ENCODE measurements at regions not wholly inside any gene's neighbourhood (a gene's known extent, or its start where the extent isn't known, plus 50 kb on each side); places are given as distances from the start of the nearest gene placed in this dataset.

DNA sequence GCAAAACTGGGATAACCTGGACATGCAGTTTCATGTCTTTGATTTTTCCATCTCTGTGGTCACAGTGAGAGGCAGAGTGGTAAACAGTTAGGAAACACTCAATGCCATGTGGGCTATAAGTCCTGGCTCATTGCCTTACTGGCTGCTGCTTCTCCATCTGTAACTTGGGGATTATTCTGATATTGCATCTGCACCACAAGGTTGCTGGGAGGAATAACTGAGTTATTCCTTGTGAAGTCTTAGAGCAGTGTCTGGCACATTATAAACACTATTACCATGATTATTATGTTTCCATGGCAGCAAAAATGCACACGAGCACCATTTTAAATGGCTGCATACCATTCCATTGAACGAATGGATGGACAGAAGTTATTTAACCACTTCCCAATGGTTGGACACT is 111.7 kb upstream of the CDH5 start (continued):
- TF ChIP-seq, protein P1, sequence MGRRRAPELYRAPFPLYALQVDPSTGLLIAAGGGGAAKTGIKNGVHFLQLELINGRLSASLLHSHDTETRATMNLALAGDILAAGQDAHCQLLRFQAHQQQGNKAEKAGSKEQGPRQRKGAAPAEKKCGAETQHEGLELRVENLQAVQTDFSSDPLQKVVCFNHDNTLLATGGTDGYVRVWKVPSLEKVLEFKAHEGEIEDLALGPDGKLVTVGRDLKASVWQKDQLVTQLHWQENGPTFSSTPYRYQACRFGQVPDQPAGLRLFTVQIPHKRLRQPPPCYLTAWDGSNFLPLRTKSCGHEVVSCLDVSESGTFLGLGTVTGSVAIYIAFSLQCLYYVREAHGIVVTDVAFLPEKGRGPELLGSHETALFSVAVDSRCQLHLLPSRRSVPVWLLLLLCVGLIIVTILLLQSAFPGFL (CRISPR knock-in tag; IDR thresholded peaks at IDR 0.05), result no peak

DNA sequence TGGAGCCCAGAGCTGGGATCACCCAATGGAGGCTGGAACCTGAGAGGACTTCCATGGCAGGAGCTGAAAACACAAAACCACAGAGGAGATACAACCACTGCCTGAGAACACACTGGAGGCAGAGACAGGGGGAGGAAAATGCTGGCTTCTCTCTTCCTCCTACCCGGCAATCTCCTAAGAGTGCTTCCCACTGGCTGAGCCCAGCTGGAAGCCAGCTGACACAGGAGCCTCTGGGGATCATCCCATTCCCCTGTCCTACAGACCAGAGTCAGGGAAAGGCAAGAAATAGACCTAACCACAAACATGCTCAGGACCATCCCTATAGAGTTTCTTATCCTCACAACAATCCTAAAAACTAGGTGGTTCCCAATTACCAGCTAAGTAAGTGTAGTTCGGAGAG is 112.4 kb upstream of the CDH5 start:
- Histone ChIP-seq H3K79me2 (ENCODE audit: insufficient read depth, low read length) (no peaks in the 10 kb centered on the region), H3K4me3 (replicated peaks in 1 of 3; ENCODE audit: insufficient read depth in 1 of 3, low read depth in 2 of 3, low read length in 3 of 3) (no peak overlapping the region), H3K4me2 (ENCODE audit: low read depth, low read length) (no peak overlapping the region), H3K9ac (ENCODE audit: insufficient read depth, low read depth, low read length) (no peak overlapping the region), H2AFZ (ENCODE audit: low read length) (no peak overlapping the region), H3K4me1 (ENCODE audit: insufficient read depth, low read length) (no peaks in the 10 kb centered on the region), H3K27ac (ENCODE audit: extremely low read length, insufficient read depth, low read length) (no peak overlapping the region), H3K9me3 (ENCODE audit: low read length) (no peaks in the 10 kb centered on the region), H3K36me3 (replicated peaks in 1 of 2; ENCODE audit: control insufficient read depth in 1 of 2, insufficient read depth in 2 of 2, low read length in 2 of 2) (no peaks in the 10 kb centered on the region), H3K27me3 (ENCODE audit: control insufficient read depth in 1 of 2, insufficient read depth in 2 of 2, low read length in 2 of 2) (peaks cover 2 to 25% of the 10 kb centered on the region in 2 experiments; a peak in 3 of 5 replicates), H4K20me1 (ENCODE audit: insufficient read depth, low read length) (no peaks in the 10 kb centered on the region)
- ATAC-seq, result no peak
- ChIA-PET CTCF (ENCODE audit: low intra/inter-chr PET ratio, low total read pairs) (no interaction called here), POLR2A (no interaction called here)
- intact Hi-C loops (cut with micrococcal nuclease; ENCODE audit: unreplicated experiment) (no loop called here), in situ Hi-C loops (cut with HindIII; ENCODE audit: extremely low pct_ligation_motif_present, low pct_unique_long_range_greater_than_20kb) (no loop called here)
- 2% methylated on average over 2 of the region's 2 CpGs for WGBS (ENCODE audit: low lambda C conversion rate)
- TF ChIP-seq KDM2A (CRISPR knock-in tag; IDR thresholded peaks at IDR 0.05; ENCODE audit: borderline replicate concordance, low read depth), result no peak
- TF ChIP-seq MLLT10 (CRISPR knock-in tag; IDR thresholded peaks at IDR 0.05), result no peak
- no TSS peak for BruUV-seq (replicated peaks)
- FAIRE-seq, result no peak
- no peak for DNase-seq (ENCODE audit: low spot score)

DNA sequence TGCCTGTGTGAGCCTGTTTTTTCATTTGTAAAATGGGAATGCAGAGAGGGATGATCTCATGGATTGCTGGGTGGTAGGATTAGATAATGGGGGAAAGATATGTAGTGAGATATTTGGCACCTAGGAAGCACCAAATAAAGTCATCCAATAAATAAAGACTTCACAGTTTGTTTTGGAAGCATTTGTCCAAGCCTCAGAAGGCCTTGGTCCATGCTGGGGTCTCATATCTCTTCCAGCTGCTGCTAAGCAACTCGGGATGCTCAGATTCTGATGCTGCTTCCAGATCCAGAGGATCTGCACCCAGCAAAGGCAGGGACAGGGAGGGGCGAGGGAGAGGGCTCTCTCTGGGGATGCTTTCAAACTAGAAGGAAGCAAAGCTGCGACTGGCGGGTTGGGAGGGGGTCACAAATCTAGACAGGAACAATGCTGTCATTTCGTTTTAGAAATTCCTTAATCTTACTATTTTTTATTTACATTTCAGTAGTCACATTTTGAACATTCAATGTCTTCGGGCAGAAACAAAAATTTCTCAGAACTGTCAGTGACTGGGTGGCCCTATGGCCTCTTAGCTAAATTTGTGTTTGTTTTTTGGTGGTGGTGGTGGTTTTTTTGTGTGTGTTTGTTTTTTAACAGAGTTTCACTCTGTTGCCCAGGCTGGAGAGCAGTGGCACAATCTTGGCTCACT is 114.9 kb upstream of the CDH5 start:
- H3K4me1 ChIP-seq (ENCODE audit: insufficient read depth, low read length), result no peaks in the 10 kb centered on the region
- no peaks in the 10 kb centered on the region for H3K9me3 ChIP-seq (ENCODE audit: low read length)
- peaks cover 2 to 40% of the 10 kb centered on the region in 2 experiments; a peak in 3 of 5 replicates for H3K27me3 ChIP-seq (ENCODE audit: control insufficient read depth in 1 of 2, insufficient read depth in 2 of 2, low read length in 2 of 2)
- no peaks in the 10 kb centered on the region for H3K79me2 ChIP-seq (ENCODE audit: insufficient read depth, low read length)
- TF ChIP-seq NKX3-1 (CRISPR knock-in tag; IDR thresholded peaks at IDR 0.05), result no peak
- intact Hi-C loops (cut with micrococcal nuclease; ENCODE audit: unreplicated experiment), result no loop called here
- DNase-seq (ENCODE audit: low spot score) (no peak), FAIRE-seq (no peak), ATAC-seq (no peak)
- no peaks in the 10 kb centered on the region for H3K36me3 ChIP-seq (replicated peaks in 1 of 2; ENCODE audit: control insufficient read depth in 1 of 2, insufficient read depth in 2 of 2, low read length in 2 of 2)
- H3K9ac ChIP-seq (ENCODE audit: insufficient read depth, low read depth, low read length), result no peak overlapping the region
- H3K4me3 ChIP-seq (replicated peaks in 1 of 3; ENCODE audit: insufficient read depth in 1 of 3, low read depth in 2 of 3, low read length in 3 of 3), result no peak overlapping the region
- no peak overlapping the region for H2AFZ ChIP-seq (ENCODE audit: low read length)
- CTCF ChIA-PET (ENCODE audit: low intra/inter-chr PET ratio, low total read pairs), result no interaction called here
- WGBS (ENCODE audit: low lambda C conversion rate), result 1% methylated on average over 6 of the region's 6 CpGs
- no peak overlapping the region for H3K27ac ChIP-seq (ENCODE audit: extremely low read length, insufficient read depth, low read length)
- no peak overlapping the region for H3K4me2 ChIP-seq (ENCODE audit: low read depth, low read length)
- in situ Hi-C loops (cut with HindIII; ENCODE audit: extremely low pct_ligation_motif_present, low pct_unique_long_range_greater_than_20kb), result no loop called here
- H4K20me1 ChIP-seq (ENCODE audit: insufficient read depth, low read length), result no peaks in the 10 kb centered on the region
- no TSS peak for BruUV-seq (replicated peaks)
- POLR2A ChIA-PET, result no interaction called here
